Epithelial cell of esophagus (primary cell): ENCODE measurements at regions not wholly inside any gene's neighbourhood (a gene's known extent, or its start where the extent isn't known, plus 50 kb on each side); places are given as distances from the start of the nearest gene placed in this dataset.

Experiments
- DNase-seq: peaks from one replicate; pipeline ENCODE4 v3.0.0; 2010; ENCODE audit warnings: low read depth
- H3K4me3 ChIP-seq: 2 replicates; pipeline ENCODE4 v1.5.1; 2011; ENCODE audit warnings: mild to moderate bottlenecking, low read length, control low read depth
- CTCF ChIP-seq: IDR thresholded peaks from 2 replicates; pipeline ENCODE4 v1.5.1; 2011; ENCODE audit warnings: low read depth, mild to moderate bottlenecking, low read length, control low read depth, inconsistent platforms; ENCODE audit not compliant: insufficient read depth; ENCODE audit errors: missing control alignments

- no peak for TF ChIP-seq CTCF
- DNase-seq = no peak
- H3K4me3 ChIP-seq = no peak overlapping the region
Observed at GRCh38 chrX:13131396-13132137, 87.1 kb upstream of the FAM9C start.

- no peak overlapping the region for H3K4me3 ChIP-seq
- DNase-seq = no peak
- no peak for TF ChIP-seq CTCF
Observed at GRCh38 chrX:13130816-13131215, 86.4 kb upstream of the FAM9C start.

- peak; percentile 50 for DNase-seq
- H3K4me3 ChIP-seq = no peak overlapping the region
- no peak for TF ChIP-seq CTCF
Observed at GRCh38 chrX:13128104-13128503, 83.7 kb upstream of the FAM9C start.

GRCh38 chrX:13126775-13127174 is 82.4 kb upstream of the FAM9C start:
- DNase-seq = no peak
- TF ChIP-seq CTCF = no peak

GRCh38 chrX:13125188-13125587 is 80.8 kb upstream of the FAM9C start:
- no peak overlapping the region for H3K4me3 ChIP-seq
- no peak for DNase-seq
- no peak for TF ChIP-seq CTCF

More at GRCh38 chrX:13126775-13127174, 82.4 kb upstream of the FAM9C start:
- H3K4me3 ChIP-seq = no peak overlapping the region

GRCh38 chrX:13123857-13124345 is 79.5 kb upstream of the FAM9C start:
- no peak overlapping the region for H3K4me3 ChIP-seq
- TF ChIP-seq CTCF = no peak
- no peak for DNase-seq
